Tongue (tissue), 1 donor: ENCODE measurements at regions not wholly inside any gene's neighbourhood (a gene's known extent, or its start where the extent isn't known, plus 50 kb on each side); places are given as distances from the start of the nearest gene placed in this dataset.
"Not testable (repeated sequence)": the region's sequence is repeated elsewhere in the genome, so short reads cannot be mapped to it uniquely, and the experiment has no call there.

Source experiments
- DNase-seq: peaks from one replicate; pipeline ENCODE4 v3.0.0-alpha.2; 2015

GRCh38 chr7:112678626-112679025 is 111.6 kb downstream of the TMEM168 start:
- no peak for DNase-seq

- not testable (repeated sequence) for DNase-seq
Measured at GRCh38 chr7:112689466-112690177, 100.6 kb downstream of the TMEM168 start.

- DNase-seq, result no peak
Measured at GRCh38 chr7:112692333-112692732, 97.9 kb downstream of the TMEM168 start.

- DNase-seq, result not testable (repeated sequence)
Measured at GRCh38 chr7:112697211-112697610, 93.0 kb downstream of the TMEM168 start.

- no peak for DNase-seq
Measured at GRCh38 chr7:112699725-112700513, 90.3 kb downstream of the TMEM168 start.

GRCh38 chr7:112701456-112701855 is 88.7 kb downstream of the TMEM168 start:
- no peak for DNase-seq

GRCh38 chr7:112707655-112708054 is 82.5 kb downstream of the TMEM168 start:
- peak; percentile 30 for DNase-seq

- DNase-seq, result no peak
Measured at GRCh38 chr7:112708236-112708635, 82.0 kb downstream of the TMEM168 start.
